ENCODE measurements at regions not wholly inside any gene's neighbourhood (a gene's known extent, or its start where the extent isn't known, plus 50 kb on each side); places are given as distances from the start of the nearest gene placed in this dataset.

GRCh38 chr10:124207391-124207790 is 114.0 kb upstream of the CHST15 start:
- Histone ChIP-seq H2AFZ (replicated peaks; ENCODE audit: low read length, poor library complexity) (no peak overlapping the region), H3K79me1 (ENCODE audit: low read depth in 1 of 2, low read length in 2 of 2) (no peaks in the 10 kb centered on the region), H3K4me1 (ENCODE audit: control insufficient read depth, insufficient read depth, low read length) (no peaks in the 10 kb centered on the region), H3K27me3 (ENCODE audit: control insufficient read depth, insufficient read depth, low read length) (no peaks in the 10 kb centered on the region), H2BK5ac (ENCODE audit: low read depth, low read length, poor library complexity, severe bottlenecking) (no peak overlapping the region), H3K18ac (ENCODE audit: low read depth, low read length) (no peak overlapping the region), H3K23ac (ENCODE audit: low read depth, low read length) (no peak overlapping the region), H3K56ac (ENCODE audit: extremely low read depth, insufficient read depth, low read length) (no peak overlapping the region), H2BK120ac (ENCODE audit: low read depth, low read length) (no peak overlapping the region), H3K4me3 (ENCODE audit: insufficient read depth, low read depth, low read length) (no peak overlapping the region), H3K4me2 (ENCODE audit: low read depth, low read length) (no peak overlapping the region), H4K20me1 (ENCODE audit: insufficient read depth, low read length) (no peaks in the 10 kb centered on the region), H3K9ac (ENCODE audit: low read depth, low read length) (no peak overlapping the region), H3K9me3 (ENCODE audit: control insufficient read depth, insufficient read depth, low read length) (peaks cover 36% of the 10 kb centered on the region), H2BK15ac (ENCODE audit: low read depth, low read length) (no peak overlapping the region), H3K9me1 (ENCODE audit: insufficient read depth, low read length) (no peaks in the 10 kb centered on the region), H3K27ac (ENCODE audit: insufficient read depth, low read length) (no peak overlapping the region), H4K8ac (ENCODE audit: low read depth in 2 of 2, low read length in 2 of 2) (no peak overlapping the region), H3K14ac (replicated peaks; ENCODE audit: low read depth, low read length) (no peak overlapping the region), H2BK20ac (ENCODE audit: low read depth, low read length) (no peak overlapping the region), H4K91ac (ENCODE audit: insufficient read depth, low read depth, low read length) (no peak overlapping the region), H3K36me3 (ENCODE audit: control insufficient read depth, insufficient read depth, low read length) (no peaks in the 10 kb centered on the region), H2AK5ac (ENCODE audit: low read depth, low read length) (no peak overlapping the region), H4K5ac (ENCODE audit: low read depth, low read length) (no peak overlapping the region), H3K4ac (ENCODE audit: low read depth, low read length) (no peak overlapping the region), H2AK9ac (replicated peaks; ENCODE audit: low read depth, low read length, poor library complexity) (no peak overlapping the region)
- ATAC-seq (ENCODE audit: low read depth) (no peak), DNase-seq (no peak)
- ChIA-PET CTCF (no interaction called here), POLR2A (ENCODE audit: unreplicated experiment) (no interaction called here)
- BruUV-seq (replicated peaks): no TSS peak
- in situ Hi-C loops (cut with MboI; ENCODE audit: low sequenced_read_pairs): no loop called here
- TF ChIP-seq ELK1 (IDR thresholded peaks at IDR 0.05; ENCODE audit: borderline replicate concordance, low read depth, low read length) (no peak), POLR2A (IDR thresholded peaks at IDR 0.05; ENCODE audit: low read depth, low read length) (no peak)
- dilution Hi-C loops (cut with HindIII; ENCODE audit: low sequenced_read_pairs, unreplicated experiment): no loop called here
- intact Hi-C loops (cut with micrococcal nuclease): no loop called here
- 21% methylated on average over 4 of the region's 5 CpGs; no CpG with 5 or more reads in 1 of the 2 experiments for WGBS, 2 experiments (ENCODE audit: extremely low coverage in 2 of 2, insufficient read length in 1 of 2)
